ENCODE measurements at regions not wholly inside any gene's neighbourhood (a gene's known extent, or its start where the extent isn't known, plus 50 kb on each side); places are given as distances from the start of the nearest gene placed in this dataset.

DNA sequence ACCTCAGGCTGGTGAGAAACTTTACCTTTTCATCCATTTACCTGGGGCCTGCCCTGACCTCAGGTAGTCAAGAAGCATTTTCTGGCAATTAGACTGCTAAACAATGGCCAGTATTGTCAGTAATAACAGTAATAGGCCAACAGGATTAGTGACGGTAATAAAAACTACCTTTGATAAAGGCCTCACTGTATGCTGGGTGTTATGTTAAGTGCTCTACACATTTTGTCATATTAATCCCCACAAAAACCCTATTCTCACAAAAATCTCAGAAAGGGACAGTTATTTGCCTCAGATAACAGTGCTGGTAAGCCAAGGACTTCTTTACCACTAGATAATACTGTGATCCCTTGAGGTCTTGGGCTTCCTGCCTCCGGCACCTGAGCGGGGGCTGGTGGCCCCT is 191.4 kb downstream of the FOXD2 start:
- no peak overlapping the region for H3K4me3 ChIP-seq (replicated peaks; ENCODE audit: low read depth, low read length)
- TF ChIP-seq, protein P1, sequence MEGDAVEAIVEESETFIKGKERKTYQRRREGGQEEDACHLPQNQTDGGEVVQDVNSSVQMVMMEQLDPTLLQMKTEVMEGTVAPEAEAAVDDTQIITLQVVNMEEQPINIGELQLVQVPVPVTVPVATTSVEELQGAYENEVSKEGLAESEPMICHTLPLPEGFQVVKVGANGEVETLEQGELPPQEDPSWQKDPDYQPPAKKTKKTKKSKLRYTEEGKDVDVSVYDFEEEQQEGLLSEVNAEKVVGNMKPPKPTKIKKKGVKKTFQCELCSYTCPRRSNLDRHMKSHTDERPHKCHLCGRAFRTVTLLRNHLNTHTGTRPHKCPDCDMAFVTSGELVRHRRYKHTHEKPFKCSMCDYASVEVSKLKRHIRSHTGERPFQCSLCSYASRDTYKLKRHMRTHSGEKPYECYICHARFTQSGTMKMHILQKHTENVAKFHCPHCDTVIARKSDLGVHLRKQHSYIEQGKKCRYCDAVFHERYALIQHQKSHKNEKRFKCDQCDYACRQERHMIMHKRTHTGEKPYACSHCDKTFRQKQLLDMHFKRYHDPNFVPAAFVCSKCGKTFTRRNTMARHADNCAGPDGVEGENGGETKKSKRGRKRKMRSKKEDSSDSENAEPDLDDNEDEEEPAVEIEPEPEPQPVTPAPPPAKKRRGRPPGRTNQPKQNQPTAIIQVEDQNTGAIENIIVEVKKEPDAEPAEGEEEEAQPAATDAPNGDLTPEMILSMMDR (IDR thresholded peaks at IDR 0.05; ENCODE audit: low read length, missing control alignments) = no peak
- no peak for DNase-seq (ENCODE audit: low read depth)

DNA sequence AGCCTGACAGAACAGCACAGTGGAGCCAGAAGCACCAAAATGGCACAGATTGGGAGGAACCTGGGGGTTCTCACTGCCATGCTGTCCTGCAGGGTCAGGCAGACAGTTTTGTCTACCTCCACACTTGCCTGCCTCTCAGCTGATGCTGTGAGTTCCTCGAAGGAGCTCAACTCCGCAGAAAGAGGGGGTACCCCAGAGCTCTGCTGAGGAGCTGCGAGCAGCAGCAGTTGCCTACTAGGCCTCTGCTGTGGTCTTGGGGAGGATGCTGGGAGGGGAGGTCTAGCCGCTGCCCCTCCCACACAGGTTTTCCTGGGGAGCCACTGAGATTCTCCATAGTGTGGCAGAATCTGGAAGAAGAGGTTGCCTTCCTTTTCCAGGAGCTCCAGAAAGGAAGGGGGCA is 192.5 kb downstream of the FOXD2 start:
- no peak for DNase-seq (ENCODE audit: low read depth)
- TF ChIP-seq, protein P1 (IDR thresholded peaks at IDR 0.05; ENCODE audit: low read length, missing control alignments) = no peak
- H3K4me3 ChIP-seq (replicated peaks; ENCODE audit: low read depth, low read length) = no peak overlapping the region

DNA sequence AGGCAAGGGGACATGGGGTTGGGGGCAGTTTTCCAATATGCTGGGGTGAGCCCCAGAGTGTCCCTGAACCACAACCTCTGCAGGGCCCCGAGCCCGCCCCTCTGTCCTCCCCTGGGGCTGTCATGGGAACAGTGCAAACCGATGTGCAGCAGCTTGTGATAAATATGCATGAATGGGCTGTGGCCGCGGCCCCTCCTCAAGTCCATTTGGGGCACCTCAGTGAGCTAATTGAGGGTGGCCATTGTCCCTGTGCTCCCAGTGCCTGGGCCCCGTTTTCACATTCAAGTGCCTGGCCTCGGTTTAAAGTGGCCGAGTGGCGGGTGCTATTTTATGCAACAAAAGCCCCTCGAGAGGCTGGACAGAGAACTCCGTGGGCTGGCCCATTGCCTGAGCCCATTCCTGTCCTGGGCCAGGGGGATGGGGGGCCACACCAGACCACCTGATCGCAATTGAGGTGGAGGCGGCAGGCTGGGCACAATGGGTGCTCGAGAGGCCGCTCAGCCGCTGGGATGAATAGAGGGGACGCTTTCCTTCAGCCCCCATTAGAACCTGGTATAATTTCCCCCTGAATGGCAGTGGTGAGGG is 193.7 kb downstream of the FOXD2 start:
- H3K4me3 ChIP-seq (replicated peaks; ENCODE audit: low read depth, low read length) = no peak overlapping the region
- TF ChIP-seq, protein P1 (IDR thresholded peaks at IDR 0.05; ENCODE audit: low read length, missing control alignments) = no peak
- no peak for DNase-seq (ENCODE audit: low read depth)

DNA sequence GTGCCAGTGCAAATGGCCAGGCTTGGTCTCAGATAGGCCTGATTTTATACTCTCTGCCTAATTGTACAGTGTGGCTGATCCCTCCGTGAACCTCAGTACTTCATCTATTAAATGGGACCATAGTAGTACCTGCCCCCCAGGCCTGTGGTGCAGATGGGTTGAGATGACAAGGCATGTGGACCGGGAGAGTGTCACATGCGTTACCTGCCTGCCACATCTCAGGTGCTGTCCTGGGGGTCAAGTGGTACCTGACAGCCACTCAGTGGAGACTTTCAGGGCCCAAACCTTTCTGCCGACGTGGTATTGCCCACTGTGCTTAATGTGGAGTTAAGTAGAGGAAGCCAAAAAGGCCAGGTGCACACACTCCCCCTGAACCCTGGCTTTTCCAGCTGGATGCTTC is 197.3 kb downstream of the FOXD2 start:
- TF ChIP-seq, protein P1 (IDR thresholded peaks at IDR 0.05; ENCODE audit: low read length, missing control alignments) = no peak
- no peak for DNase-seq (ENCODE audit: low read depth)
- no peak overlapping the region for H3K4me3 ChIP-seq (replicated peaks; ENCODE audit: low read depth, low read length)

DNA sequence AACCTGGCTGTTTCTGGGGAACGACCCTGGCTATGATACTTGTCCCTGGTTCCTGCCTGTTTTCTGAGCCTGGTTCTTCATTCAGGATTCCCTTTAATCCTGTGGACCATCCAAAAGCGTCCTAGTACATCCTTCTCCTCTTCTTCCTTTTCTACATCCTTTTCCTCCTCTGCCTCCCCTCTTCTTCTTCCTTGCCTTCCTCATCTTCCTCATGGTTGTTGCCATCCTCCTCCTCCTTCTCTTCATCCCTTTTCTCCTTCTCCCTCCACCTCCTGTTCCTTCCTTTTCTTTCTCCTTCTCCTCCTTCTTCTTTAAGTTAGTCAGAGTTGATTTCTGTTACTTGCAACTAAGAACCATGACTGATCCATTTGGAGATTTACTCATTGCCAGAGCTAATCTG is 197.8 kb downstream of the FOXD2 start:
- TF ChIP-seq, protein P1 (IDR thresholded peaks at IDR 0.05; ENCODE audit: low read length, missing control alignments) = no peak
- no peak for DNase-seq (ENCODE audit: low read depth)
- H3K4me3 ChIP-seq (replicated peaks; ENCODE audit: low read depth, low read length) = no peak overlapping the region

DNA sequence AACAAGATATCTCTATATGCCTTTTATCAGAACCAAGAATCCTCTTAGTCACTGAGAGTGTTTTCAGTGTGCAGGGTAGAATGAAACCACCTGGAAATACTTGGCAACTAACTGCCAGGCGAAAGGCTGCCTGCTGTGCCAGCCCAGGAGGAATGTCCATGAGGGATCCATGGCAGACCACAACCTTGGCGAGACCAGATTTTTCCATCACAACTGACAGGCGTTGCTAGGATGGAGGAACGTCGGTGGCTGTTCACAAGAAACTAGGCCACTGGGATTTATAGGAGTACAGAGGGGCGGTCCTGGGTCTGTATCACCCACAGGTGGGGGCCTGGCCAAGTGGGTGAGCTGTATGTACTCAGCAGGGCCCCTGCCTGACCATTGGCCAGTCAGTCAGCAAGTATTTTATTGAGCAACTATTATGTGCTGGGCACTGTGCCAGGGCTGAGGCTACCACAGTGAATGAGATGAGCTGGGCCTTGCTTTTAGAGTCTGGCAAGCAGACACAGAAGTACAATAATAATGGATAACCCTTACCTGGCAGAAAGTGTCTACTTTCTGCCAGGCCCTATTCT is 199.4 kb downstream of the FOXD2 start:
- TF ChIP-seq, protein P1 (IDR thresholded peaks at IDR 0.05; ENCODE audit: low read length, missing control alignments) = no peak
- peak; percentile 12 for DNase-seq (ENCODE audit: low read depth)
- H3K4me3 ChIP-seq (replicated peaks; ENCODE audit: low read depth, low read length) = no peak overlapping the region

DNA sequence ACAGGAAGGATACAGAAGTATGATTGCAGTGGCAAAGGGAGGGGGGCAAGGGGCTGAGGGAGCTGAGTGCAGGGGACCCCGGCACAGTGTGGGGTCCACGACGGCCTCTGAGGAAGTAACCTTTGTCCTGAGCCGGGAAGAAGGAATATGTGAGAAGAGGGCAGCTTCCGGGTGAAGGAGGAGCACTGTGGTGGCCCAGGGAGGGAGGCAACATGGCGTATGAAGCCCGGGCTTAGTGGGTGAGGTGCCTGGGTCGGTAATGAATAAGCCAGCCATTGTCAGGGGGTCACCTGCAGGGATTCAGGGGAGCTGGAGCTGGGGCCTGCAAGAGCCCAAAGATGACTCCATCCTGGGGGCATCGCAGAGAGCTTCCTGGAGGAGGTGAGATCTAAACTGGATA is 200.4 kb downstream of the FOXD2 start:
- no peak for DNase-seq (ENCODE audit: low read depth)
- H3K4me3 ChIP-seq (replicated peaks; ENCODE audit: low read depth, low read length) = no peak overlapping the region
- TF ChIP-seq, protein P1 (IDR thresholded peaks at IDR 0.05; ENCODE audit: low read length, missing control alignments) = no peak

All from fibroblast of pulmonary artery (primary cell).